ENCODE measurements at regions not wholly inside any gene's neighbourhood (a gene's known extent, or its start where the extent isn't known, plus 50 kb on each side); places are given as distances from the start of the nearest gene placed in this dataset.

- Histone ChIP-seq H3K4me1 (peaks cover 0 to 7% (median 0%) of the 10 kb centered on the region in 3 donors), H3K27ac (no peak overlapping the region), H3K4me3 (no peak overlapping the region), H3K9me3 (no peaks in the 10 kb centered on the region), H3K27me3 (no peaks in the 10 kb centered on the region), H3K36me3 (peaks cover 0 to 13% (median 0%) of the 10 kb centered on the region in 3 donors)
- TF ChIP-seq POLR2A (IDR thresholded peaks at IDR 0.05) (no peak), CTCF (IDR thresholded peaks at IDR 0.05) (no peak)
- no peak for DNase-seq
- 44 to 54% methylated on average over 3 of the region's 3 CpGs for WGBS, 2 donors
- intact Hi-C loops (cut with DNase I): no loop called here
These were observed 175.5 kb downstream of the CYB561 start for GRCh38 chr17:63270610-63271009.

- no peak overlapping the region for H3K4me3 ChIP-seq
- TF ChIP-seq POLR2A (IDR thresholded peaks at IDR 0.05): no peak
- TF ChIP-seq CTCF (IDR thresholded peaks at IDR 0.05): no peak
- WGBS, 2 donors: 48 to 66% methylated on average over 3 of the region's 3 CpGs
- H3K27me3 ChIP-seq: no peaks in the 10 kb centered on the region
- no peak overlapping the region for H3K27ac ChIP-seq
- H3K9me3 ChIP-seq: no peaks in the 10 kb centered on the region
- H3K4me1 ChIP-seq: peaks cover 0 to 10% (median 0%) of the 10 kb centered on the region in 3 donors
- H3K36me3 ChIP-seq: peaks cover 0 to 1% (median 0%) of the 10 kb centered on the region in 3 donors
- intact Hi-C loops (cut with DNase I): no loop called here
- no peak for DNase-seq
These were observed 172.0 kb downstream of the CYB561 start for GRCh38 chr17:63274146-63274545.

- no peaks in the 10 kb centered on the region for H3K9me3 ChIP-seq
- H3K36me3 ChIP-seq: no peaks in the 10 kb centered on the region
- peaks cover 0 to 16% (median 0%) of the 10 kb centered on the region in 3 donors for H3K4me1 ChIP-seq
- DNase-seq: no peak
- no peak for TF ChIP-seq POLR2A (IDR thresholded peaks at IDR 0.05)
- no peak for TF ChIP-seq CTCF (IDR thresholded peaks at IDR 0.05)
- 0 to 15% methylated on average over 1 of the region's 1 CpG for WGBS, 2 donors
- no peak overlapping the region for H3K27ac ChIP-seq
- intact Hi-C loops (cut with DNase I): no loop called here
- H3K27me3 ChIP-seq: no peaks in the 10 kb centered on the region
- no peak overlapping the region for H3K4me3 ChIP-seq
These were observed 170.7 kb downstream of the CYB561 start for GRCh38 chr17:63275318-63275970.

GRCh38 chr17:63275971-63276745 lies 169.9 kb downstream of the CYB561 start:
- Histone ChIP-seq H3K27ac (no peak overlapping the region), H3K9me3 (no peaks in the 10 kb centered on the region), H3K4me3 (no peak overlapping the region), H3K36me3 (no peaks in the 10 kb centered on the region), H3K4me1 (peaks cover 0 to 23% (median 0%) of the 10 kb centered on the region in 3 donors), H3K27me3 (no peaks in the 10 kb centered on the region)
- 63 to 70% methylated on average over 2 of the region's 2 CpGs for WGBS, 2 donors
- intact Hi-C loops (cut with DNase I): no loop called here
- no peak for TF ChIP-seq CTCF (IDR thresholded peaks at IDR 0.05)
- no peak for TF ChIP-seq POLR2A (IDR thresholded peaks at IDR 0.05)
- no peak for DNase-seq

- no peak for DNase-seq
- intact Hi-C loops (cut with DNase I): no loop called here
- TF ChIP-seq POLR2A (IDR thresholded peaks at IDR 0.05) (no peak), CTCF (IDR thresholded peaks at IDR 0.05) (no peak)
- H3K27ac ChIP-seq: no peak overlapping the region
- no peaks in the 10 kb centered on the region for H3K36me3 ChIP-seq
- WGBS, 2 donors: 89% methylated on average over 3 of the region's 3 CpGs
- no peaks in the 10 kb centered on the region for H3K9me3 ChIP-seq
- H3K27me3 ChIP-seq: no peaks in the 10 kb centered on the region
- peaks cover 0 to 24% (median 0%) of the 10 kb centered on the region in 3 donors for H3K4me1 ChIP-seq
- H3K4me3 ChIP-seq: no peak overlapping the region
These were observed 169.3 kb downstream of the CYB561 start for GRCh38 chr17:63276821-63277220.
